ENCODE measurements at regions not wholly inside any gene's neighbourhood (a gene's known extent, or its start where the extent isn't known, plus 50 kb on each side); places are given as distances from the start of the nearest gene placed in this dataset.

DNA sequence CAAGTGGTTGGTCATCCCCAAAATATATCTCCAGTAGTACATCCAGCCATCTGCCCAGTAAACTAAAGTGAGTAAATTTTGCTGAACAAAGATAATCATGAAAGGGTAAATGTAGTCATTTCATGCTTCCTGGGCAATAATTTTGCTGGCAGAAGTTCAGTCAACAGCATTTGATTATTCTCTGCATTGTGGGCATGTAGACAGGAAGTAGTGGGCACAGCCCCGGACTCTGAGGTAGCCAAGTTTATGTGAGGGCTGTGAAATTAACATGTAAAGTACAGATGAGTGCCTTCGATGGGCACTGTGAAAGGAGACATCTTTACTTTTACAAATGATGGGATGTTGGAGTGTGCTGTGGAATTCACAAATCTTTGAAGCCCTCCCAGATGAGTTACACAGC, 312.2 kb upstream of the MTNR1B start:
- TF ChIP-seq POLR2AphosphoS5 (IDR thresholded peaks at IDR 0.05; ENCODE audit: low read depth, low read length) (no peak), POLR2A (IDR thresholded peaks at IDR 0.05; ENCODE audit: low read depth, low read length) (no peak), TAF1 (IDR thresholded peaks at IDR 0.05; ENCODE audit: borderline replicate concordance, low read depth, low read length) (no peak)
